Mammary epithelial cell (primary cell): ENCODE measurements at regions not wholly inside any gene's neighbourhood (a gene's known extent, or its start where the extent isn't known, plus 50 kb on each side); places are given as distances from the start of the nearest gene placed in this dataset.

Experiments
- EZH2 ChIP-seq: IDR thresholded peaks from 2 replicates; pipeline ENCODE4 v1.6.1; 2012; ENCODE audit warnings: low read length, inconsistent platforms, borderline replicate concordance
- TF ChIP-seq, protein P1 (sequence below), 2 donors: IDR thresholded peaks in 1 of 2; conservative IDR thresholded peaks in 1 of 2; 2 replicates each; pipeline ENCODE4 v1.5.1; 2011 to 2012; ENCODE audit warnings: inconsistent platforms in 2 of 2, low read length in 2 of 2, mild to moderate bottlenecking in 2 of 2, control low read depth in 1 of 2, low read depth in 1 of 2; ENCODE audit not compliant: insufficient read depth in 1 of 2; ENCODE audit errors: extremely low read depth in 1 of 2

DNA sequence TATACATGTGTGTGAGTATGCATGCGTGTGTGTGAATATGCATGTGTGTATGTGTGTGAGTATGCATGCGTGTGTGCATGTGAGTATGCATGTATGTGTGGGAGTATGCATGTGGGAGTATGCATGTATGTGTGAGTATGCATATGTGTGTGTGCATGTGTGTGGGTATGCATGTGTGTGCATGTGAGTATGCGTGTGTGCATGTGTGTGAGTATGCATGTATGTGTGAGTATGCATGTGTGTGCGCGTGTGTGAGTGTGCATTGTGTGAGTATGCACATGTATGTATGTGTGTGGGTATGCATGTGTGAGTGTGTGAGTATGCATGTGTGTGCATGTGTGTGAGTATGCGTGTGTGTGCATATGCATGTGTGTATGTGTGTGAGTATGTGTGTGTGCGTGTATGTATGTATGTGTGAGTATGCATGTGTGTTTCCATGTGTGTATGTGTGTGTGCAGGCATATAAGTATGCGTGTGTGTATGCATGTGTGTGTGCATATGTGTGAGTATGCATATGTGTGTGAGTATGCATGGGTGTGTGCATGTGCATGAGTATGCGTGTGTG, 97.9 kb upstream of the MED13L start:
- TF ChIP-seq, protein P1, sequence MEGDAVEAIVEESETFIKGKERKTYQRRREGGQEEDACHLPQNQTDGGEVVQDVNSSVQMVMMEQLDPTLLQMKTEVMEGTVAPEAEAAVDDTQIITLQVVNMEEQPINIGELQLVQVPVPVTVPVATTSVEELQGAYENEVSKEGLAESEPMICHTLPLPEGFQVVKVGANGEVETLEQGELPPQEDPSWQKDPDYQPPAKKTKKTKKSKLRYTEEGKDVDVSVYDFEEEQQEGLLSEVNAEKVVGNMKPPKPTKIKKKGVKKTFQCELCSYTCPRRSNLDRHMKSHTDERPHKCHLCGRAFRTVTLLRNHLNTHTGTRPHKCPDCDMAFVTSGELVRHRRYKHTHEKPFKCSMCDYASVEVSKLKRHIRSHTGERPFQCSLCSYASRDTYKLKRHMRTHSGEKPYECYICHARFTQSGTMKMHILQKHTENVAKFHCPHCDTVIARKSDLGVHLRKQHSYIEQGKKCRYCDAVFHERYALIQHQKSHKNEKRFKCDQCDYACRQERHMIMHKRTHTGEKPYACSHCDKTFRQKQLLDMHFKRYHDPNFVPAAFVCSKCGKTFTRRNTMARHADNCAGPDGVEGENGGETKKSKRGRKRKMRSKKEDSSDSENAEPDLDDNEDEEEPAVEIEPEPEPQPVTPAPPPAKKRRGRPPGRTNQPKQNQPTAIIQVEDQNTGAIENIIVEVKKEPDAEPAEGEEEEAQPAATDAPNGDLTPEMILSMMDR (conservative IDR thresholded peaks at IDR 0.05 in 1 of 2, IDR thresholded peaks at IDR 0.05 in 1 of 2; ENCODE audit: extremely low read depth in 1 of 2, insufficient read depth in 1 of 2, low read depth in 1 of 2, low read length in 2 of 2) = no peak
- no peak for TF ChIP-seq EZH2
